Keratinocyte (primary cell): ENCODE measurements at regions not wholly inside any gene's neighbourhood (a gene's known extent, or its start where the extent isn't known, plus 50 kb on each side); places are given as distances from the start of the nearest gene placed in this dataset.
A peak's percentile ranks its signal among the peaks of the same experiment; 100 is the strongest.

Experiments
- DNase-seq: peaks from one replicate; pipeline ENCODE4 v3.0.0-alpha.2; 2011; ENCODE audit warnings: low read depth, missing footprints, low spot score
- FAIRE-seq: peaks from 2 replicates; lab custom pipeline; 2011; peaks lifted over from hg19 to GRCh38; lab: Jason Lieb, UNC
- H2AFZ ChIP-seq: 2 replicates; pipeline ENCODE4 v1.6.0; 2012; ENCODE audit warnings: low read length, control low read depth, inconsistent platforms; ENCODE audit not compliant: control insufficient read depth
- H3K27ac ChIP-seq: 2 replicates; pipeline ENCODE4 v1.5.1; 2011; ENCODE audit warnings: low read length; ENCODE audit not compliant: control insufficient read depth, insufficient read depth
- H3K27me3 ChIP-seq: 3 replicates; pipeline ENCODE4 v1.6.0; 2011; ENCODE audit warnings: low read length; ENCODE audit not compliant: control insufficient read depth, insufficient read depth; ENCODE audit errors: extremely low read depth
- H3K36me3 ChIP-seq, 2 experiments: 2 replicates in 1 of 2; 3 replicates in 1 of 2; pipeline ENCODE4 v1.5.1; 2011; ENCODE audit warnings: low read length in 2 of 2, mild to moderate bottlenecking in 1 of 2; ENCODE audit not compliant: control insufficient read depth in 2 of 2, insufficient read depth in 2 of 2; ENCODE audit errors: extremely low read depth in 1 of 2
- H3K4me1 ChIP-seq: 3 replicates; pipeline ENCODE4 v1.5.1; 2011; ENCODE audit warnings: low read length; ENCODE audit not compliant: control insufficient read depth, insufficient read depth; ENCODE audit errors: extremely low read depth
- H3K4me2 ChIP-seq: 3 replicates; pipeline ENCODE4 v1.6.0; 2011; ENCODE audit warnings: low read depth, low read length; ENCODE audit not compliant: control insufficient read depth, insufficient read depth; ENCODE audit errors: extremely low read depth
- H3K4me3 ChIP-seq, 3 experiments: fragments of 200-600 bp in 1 of 3; sonication (generic) in 1 of 3; 2 replicates in 2 of 3; 3 replicates in 1 of 3; pipeline ENCODE4 v1.5.1; 2011 to 2016; ENCODE audit warnings: low read length in 3 of 3, mild to moderate bottlenecking in 3 of 3, control low read depth in 2 of 3, inconsistent platforms in 1 of 3, low read depth in 1 of 3, mixed read lengths in 1 of 3, mixed run types in 1 of 3, moderate library complexity in 1 of 3; ENCODE audit not compliant: control insufficient read depth in 2 of 3, insufficient read depth in 2 of 3; ENCODE audit errors: extremely low read depth in 1 of 3
- H3K79me2 ChIP-seq: 2 replicates; pipeline ENCODE4 v1.6.0; 2012; ENCODE audit warnings: low read length; ENCODE audit not compliant: control insufficient read depth, insufficient read depth
- H3K9ac ChIP-seq: 3 replicates; pipeline ENCODE4 v1.6.0; 2011; ENCODE audit warnings: low read length; ENCODE audit not compliant: control insufficient read depth, insufficient read depth; ENCODE audit errors: extremely low read depth
- H3K9me1 ChIP-seq: 3 replicates; pipeline ENCODE4 v1.6.0; 2011; ENCODE audit warnings: low read length; ENCODE audit not compliant: control insufficient read depth, insufficient read depth; ENCODE audit errors: extremely low read depth
- H3K9me3 ChIP-seq: 2 replicates; pipeline ENCODE4 v1.5.1; 2012; ENCODE audit warnings: low read depth, low read length; ENCODE audit not compliant: control insufficient read depth
- H4K20me1 ChIP-seq: 3 replicates; pipeline ENCODE4 v1.6.0; 2011; ENCODE audit warnings: low read length; ENCODE audit not compliant: control insufficient read depth, insufficient read depth; ENCODE audit errors: extremely low read depth
- CTCF ChIP-seq, 3 experiments: IDR thresholded peaks in 1 of 3; conservative IDR thresholded peaks in 1 of 3; optimal IDR thresholded peaks in 1 of 3; 2 replicates in 2 of 3; 3 replicates in 1 of 3; pipeline versions ENCODE3 to v1.5.1; 2011; ENCODE audit warnings: low read length in 3 of 3, mild to moderate bottlenecking in 3 of 3, moderate library complexity in 2 of 3, control low read depth in 1 of 3, inconsistent platforms in 1 of 3; ENCODE audit not compliant: insufficient read depth in 2 of 3; ENCODE audit errors: extremely low read depth in 1 of 3
- EZH2 ChIP-seq: IDR thresholded peaks from one replicate; pipeline ENCODE4 v1.6.1; 2012; ENCODE audit warnings: inconsistent platforms, mild to moderate bottlenecking, low read length, moderate library complexity
- dilution Hi-C: fragments of 300-500 bp; cut with MboI; formaldehyde crosslinking; loops from one replicate; pipeline ENCODE4 v1.7.0; 2020; ENCODE audit warnings: low sequenced_read_pairs; ENCODE audit not compliant: extremely low pct_ligation_motif_present

DNA sequence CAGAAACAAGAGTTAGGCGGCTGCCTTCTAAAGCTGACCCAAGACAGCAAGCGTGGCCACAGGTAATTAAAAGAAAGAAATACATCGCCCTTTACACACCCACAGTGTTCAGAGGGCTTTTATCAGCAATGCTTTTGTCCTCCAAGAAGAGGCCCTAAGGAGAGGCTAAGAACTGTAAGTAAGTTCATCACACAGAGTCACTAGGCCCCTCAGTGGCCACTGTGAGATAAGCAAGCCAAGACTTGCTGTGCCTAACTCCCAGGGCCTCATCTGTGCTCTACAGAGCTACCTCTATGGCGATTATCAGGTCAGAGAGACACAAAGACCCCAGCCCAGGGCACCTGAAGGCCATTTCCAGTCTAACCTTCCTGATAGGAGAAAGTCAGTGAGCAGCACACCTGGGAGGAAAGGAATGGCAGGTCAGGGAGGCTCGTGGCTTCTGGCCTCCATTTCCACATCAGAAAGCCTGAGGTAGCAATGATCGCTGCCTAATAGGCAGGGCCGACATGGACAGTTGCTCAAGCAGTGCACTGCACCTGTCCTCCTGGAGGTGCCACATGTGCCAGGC lies 545.2 kb upstream of the CDH11 start:
- peaks cover 12% of the 10 kb centered on the region for H3K4me1 ChIP-seq
- H3K4me2 ChIP-seq, result no peak overlapping the region
- no peaks in the 10 kb centered on the region for H3K9me3 ChIP-seq
- TF ChIP-seq CTCF (optimal IDR thresholded peaks at IDR 0.05 in 1 of 3, IDR thresholded peaks at IDR 0.05 in 1 of 3, conservative IDR thresholded peaks at IDR 0.05 in 1 of 3; ENCODE audit: extremely low read depth in 1 of 3, insufficient read depth in 2 of 3, low read length in 3 of 3), result peak; percentile 26 to 67 (median 28)
- TF ChIP-seq EZH2, result no peak
- H3K79me2 ChIP-seq, result no peaks in the 10 kb centered on the region
- no peak overlapping the region for H3K4me3 ChIP-seq
- no peaks in the 10 kb centered on the region for H3K36me3 ChIP-seq
- H3K27me3 ChIP-seq, result no peaks in the 10 kb centered on the region
- no peak overlapping the region for H3K27ac ChIP-seq
- H3K9me1 ChIP-seq, result no peaks in the 10 kb centered on the region
- FAIRE-seq, result peak; percentile 73
- peak overlapping the region; percentile 39 for H2AFZ ChIP-seq
- no peak overlapping the region for H3K9ac ChIP-seq
- dilution Hi-C loops, result no loop called here
- H4K20me1 ChIP-seq, result no peaks in the 10 kb centered on the region
- DNase-seq, result no peak

GRCh38 chr16:65666132-65666941 lies 544.5 kb upstream of the CDH11 start:
- Histone ChIP-seq H3K27ac (no peak overlapping the region), H3K4me1 (peaks cover 12% of the 10 kb centered on the region), H3K4me2 (no peak overlapping the region), H3K9me3 (no peaks in the 10 kb centered on the region), H3K9ac (no peak overlapping the region), H3K36me3 (no peaks in the 10 kb centered on the region), H2AFZ (no peak overlapping the region), H3K4me3 (no peak overlapping the region), H3K9me1 (no peaks in the 10 kb centered on the region), H3K27me3 (no peaks in the 10 kb centered on the region), H3K79me2 (no peaks in the 10 kb centered on the region), H4K20me1 (no peaks in the 10 kb centered on the region)
- peak; percentile 69 for FAIRE-seq
- no peak for TF ChIP-seq CTCF (optimal IDR thresholded peaks at IDR 0.05 in 1 of 3, IDR thresholded peaks at IDR 0.05 in 1 of 3, conservative IDR thresholded peaks at IDR 0.05 in 1 of 3; ENCODE audit: extremely low read depth in 1 of 3, insufficient read depth in 2 of 3, low read length in 3 of 3)
- TF ChIP-seq EZH2, result no peak
- dilution Hi-C loops, result no loop called here
- DNase-seq, result no peak
